Tongue (tissue), 1 donor: ENCODE measurements at regions not wholly inside any gene's neighbourhood (a gene's known extent, or its start where the extent isn't known, plus 50 kb on each side); places are given as distances from the start of the nearest gene placed in this dataset.

ENCODE experiments used
- DNase-seq: peaks from one replicate; pipeline ENCODE4 v3.0.0-alpha.2; 2015

GRCh38 chr14:97407701-97408407 is 610.7 kb downstream of the VRK1 start:
- DNase-seq, result no peak

- no peak for DNase-seq
These were observed 611.3 kb downstream of the VRK1 start for GRCh38 chr14:97408503-97408902.

DNA sequence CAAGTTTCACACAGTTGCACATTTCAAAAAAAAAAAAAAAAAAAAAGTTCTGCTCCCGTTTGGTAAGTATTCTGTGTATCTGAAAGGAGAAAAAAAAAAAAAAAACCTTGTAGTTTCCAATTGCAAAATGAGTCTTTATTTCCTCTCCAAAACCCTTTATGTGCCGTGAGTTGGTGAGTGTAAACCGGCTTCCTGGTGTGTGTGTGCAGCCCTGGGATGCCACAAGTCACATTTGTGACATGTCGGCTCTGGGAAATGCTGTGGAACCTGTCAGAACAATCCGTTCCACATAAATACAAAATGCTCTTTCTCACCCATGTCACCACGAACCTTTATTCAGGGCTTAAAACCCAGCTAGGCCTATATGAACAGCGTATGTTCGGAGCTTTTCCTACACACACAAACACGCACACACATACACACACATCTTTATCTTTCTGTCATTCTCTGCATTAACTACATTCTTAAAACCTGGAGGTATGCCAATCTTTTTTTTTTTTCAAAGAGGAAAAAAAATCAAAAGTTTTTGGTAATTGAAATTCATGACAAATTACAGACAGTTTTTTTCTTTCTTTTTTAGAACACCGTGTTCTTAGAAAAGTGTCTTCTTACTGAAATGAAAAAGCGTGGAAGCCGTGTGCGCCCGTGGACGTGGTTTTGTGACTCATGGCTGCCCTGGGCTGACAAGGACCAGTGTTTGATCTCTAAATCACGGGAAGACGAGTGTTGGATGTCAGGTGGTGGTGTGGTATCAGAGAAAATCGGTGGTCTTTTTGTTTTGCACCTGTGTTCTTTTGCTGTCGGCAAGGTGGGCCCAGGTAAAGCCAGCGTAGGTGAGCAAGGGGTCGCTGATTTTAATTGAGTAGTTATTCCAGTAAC is 612.0 kb downstream of the VRK1 start:
- DNase-seq, result no peak

DNA sequence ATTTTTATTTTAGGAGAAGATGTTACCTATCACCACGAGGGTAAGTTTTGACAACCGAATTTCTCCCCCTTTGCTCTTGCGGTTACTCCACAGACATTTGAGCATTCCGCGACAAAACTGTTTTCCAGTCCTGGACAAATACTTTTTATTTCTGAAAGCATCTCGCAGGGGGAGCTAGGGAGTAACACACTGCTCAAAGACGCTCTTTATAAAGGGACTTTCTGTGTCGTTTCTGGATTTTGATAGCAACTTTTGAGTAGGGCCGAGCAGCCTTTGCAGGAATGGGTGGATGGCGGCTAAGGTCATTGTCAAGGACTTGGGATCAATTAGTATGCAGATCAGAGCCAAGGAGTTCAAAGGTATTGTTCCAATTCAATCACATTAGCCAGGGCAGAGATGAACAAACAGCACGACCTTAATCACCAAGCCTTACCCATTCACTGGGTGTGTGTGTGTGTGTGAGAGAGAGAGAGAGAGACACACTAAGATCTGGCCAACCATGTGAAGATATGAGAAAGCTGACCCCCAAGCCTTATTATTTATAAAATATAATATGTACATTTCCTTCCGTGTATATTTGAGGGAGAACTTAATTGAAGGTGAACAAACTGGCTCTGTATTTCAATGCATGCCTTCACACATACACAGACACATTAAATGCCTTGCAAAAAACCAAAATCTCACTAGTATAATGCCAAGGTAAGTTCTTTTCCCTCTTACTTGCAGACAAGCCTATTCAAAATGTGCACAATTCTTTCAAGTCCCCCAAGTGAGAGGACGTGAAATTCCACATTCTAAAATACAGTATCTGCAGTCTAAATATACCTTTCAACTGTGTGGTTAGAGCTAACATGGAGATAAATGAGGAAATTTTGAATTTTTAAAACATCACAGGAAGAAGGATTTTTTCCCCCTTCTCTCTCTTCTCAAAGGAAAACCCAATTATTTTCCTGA is 613.8 kb downstream of the VRK1 start:
- DNase-seq, result peak; percentile 19

- DNase-seq, result no peak
These were observed 614.9 kb downstream of the VRK1 start for GRCh38 chr14:97411938-97412612.

DNA sequence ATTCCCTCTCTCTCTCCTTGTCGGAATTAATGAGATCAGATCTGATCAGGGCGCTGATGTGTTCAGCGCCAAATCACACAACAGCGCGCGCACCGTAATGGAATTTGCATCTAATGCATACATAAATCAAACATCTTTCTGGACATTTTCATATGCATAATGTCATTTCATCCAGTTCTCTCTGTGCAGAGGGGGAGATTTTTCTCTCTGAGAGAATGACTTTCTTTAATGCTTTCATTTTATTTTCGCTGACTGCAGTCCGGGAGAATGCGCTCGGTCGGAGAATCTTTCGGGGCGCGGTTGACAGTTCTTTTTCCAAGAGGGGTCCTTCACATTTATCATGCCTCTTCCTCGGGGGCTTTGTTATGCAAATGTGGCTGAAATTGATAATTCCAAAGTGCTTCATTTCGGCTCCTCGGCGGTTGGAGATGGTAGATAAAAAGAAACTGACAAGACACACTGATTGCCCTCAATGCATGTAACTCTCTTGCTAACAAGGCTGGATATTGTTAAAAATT is 615.9 kb downstream of the VRK1 start:
- DNase-seq, result no peak

DNA sequence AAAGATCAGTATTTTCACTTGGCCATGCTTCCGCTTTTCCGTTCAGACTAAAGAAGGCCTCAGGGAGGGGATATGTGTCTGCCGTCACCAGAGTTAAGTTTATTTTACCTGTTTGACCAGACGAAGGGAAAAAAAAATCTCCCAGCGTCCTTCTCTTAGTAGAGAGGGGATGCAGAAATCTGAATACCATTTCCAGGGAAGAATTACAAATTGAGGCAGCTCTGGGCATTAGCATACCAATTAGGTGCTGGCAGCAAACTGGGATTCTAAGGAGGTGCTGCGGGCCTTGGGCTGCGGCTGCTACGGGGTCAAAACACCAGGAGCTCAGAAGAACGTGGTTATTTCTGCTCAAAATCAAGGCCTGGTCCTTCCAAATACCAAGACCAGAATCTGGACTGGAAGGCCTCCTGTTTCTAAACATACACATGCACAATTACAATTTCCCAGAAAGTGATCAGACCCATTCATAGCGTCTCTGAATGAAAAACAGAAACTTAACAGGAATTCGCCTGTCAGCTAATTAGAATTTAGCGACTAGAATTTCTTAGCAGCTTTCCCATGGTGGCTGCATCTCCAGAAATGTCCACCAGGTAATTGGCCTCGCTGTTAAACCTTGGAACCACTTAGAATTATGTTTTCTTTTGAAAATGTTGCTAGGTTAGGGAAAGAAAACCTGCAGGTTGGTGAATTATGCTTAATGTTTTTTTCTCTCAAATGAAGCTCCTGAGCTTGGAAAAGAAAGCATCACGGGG is 617.0 kb downstream of the VRK1 start:
- DNase-seq, result no peak

- DNase-seq, result no peak
These were observed 617.5 kb downstream of the VRK1 start for GRCh38 chr14:97414718-97415098.

DNA sequence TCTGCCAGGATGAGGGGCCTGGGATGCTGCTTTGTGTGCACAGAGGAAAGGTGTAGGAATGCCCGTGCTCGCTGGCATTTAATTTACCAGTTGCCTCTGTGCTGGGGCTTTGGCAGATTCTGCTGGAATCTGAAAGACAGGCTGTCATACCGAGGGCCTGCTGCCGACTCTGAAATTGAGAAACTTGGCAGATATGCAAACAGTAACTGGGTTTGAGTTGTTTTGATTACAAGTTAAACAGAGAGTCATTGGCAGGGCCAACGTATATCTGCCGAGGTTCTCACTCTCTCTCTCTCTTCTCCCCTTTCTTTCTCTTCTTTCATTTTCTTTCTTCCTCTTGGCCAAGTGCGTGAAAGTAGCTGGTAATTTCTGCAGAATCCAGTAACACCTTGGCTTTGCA is 618.7 kb downstream of the VRK1 start:
- no peak for DNase-seq

DNA sequence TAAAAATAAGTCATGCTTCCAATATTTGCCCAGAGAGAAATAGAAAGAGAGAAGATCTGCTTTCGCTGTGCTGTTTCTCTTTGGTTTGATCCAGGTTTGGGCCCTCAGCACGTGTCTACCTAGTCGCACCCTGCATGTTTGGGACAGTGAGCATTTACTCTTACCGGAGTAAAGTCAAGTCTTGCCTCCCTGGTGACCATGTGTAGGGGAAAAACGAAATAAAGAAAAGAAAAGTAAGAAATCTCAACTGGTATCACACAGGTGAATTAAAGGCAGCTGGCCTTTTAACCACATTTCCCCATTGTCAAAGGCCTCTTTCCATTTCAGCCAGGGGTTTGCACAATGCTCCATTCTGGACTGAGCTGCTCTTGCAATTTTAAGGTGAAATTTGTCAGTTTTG is 619.4 kb downstream of the VRK1 start:
- no peak for DNase-seq

- DNase-seq, result no peak
These were observed 620.1 kb downstream of the VRK1 start for GRCh38 chr14:97417331-97417730.

DNA sequence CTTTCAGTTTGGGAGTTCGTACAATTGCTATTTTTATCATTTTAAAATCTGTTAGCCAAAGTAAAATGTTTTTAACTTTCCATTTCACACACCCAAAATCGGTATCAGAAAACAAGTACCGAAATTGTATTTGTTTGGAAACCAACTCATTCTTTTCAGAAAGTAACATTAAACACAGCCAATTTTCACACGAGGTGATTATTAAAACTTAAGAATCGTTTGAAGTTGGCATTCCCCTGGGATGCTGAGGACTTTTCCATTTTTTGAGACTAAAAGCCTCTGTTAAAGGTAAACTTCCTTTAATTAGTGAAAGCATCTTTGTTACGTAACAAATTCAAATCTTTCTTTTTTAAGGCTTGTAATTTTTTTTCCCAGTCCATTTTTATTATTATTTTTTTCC is 623.0 kb downstream of the VRK1 start:
- no peak for DNase-seq

- no peak for DNase-seq
These were observed 629.6 kb downstream of the VRK1 start for GRCh38 chr14:97426776-97427175.

GRCh38 chr14:97428808-97429440 is 631.7 kb downstream of the VRK1 start:
- no peak for DNase-seq

DNA sequence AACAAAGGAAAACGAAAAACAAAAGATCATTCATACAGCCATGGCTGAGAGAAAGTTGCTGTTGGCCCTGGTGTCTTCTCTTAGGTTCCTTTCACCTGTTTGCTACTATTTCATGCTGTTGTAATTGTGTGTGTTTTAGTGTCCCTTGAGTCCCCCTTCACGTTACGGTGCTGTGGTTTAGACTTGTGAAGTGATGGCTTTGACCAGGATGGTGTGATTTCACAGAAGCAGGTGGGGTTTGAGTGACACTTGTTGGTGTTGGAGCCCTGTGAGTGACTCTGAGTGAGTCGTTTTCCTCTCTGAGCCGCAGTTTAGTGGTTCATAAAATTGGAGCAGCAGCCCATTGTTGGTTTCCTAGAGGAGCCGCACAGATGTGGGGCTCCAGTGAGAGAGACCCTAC is 635.4 kb downstream of the VRK1 start:
- DNase-seq, result no peak

DNA sequence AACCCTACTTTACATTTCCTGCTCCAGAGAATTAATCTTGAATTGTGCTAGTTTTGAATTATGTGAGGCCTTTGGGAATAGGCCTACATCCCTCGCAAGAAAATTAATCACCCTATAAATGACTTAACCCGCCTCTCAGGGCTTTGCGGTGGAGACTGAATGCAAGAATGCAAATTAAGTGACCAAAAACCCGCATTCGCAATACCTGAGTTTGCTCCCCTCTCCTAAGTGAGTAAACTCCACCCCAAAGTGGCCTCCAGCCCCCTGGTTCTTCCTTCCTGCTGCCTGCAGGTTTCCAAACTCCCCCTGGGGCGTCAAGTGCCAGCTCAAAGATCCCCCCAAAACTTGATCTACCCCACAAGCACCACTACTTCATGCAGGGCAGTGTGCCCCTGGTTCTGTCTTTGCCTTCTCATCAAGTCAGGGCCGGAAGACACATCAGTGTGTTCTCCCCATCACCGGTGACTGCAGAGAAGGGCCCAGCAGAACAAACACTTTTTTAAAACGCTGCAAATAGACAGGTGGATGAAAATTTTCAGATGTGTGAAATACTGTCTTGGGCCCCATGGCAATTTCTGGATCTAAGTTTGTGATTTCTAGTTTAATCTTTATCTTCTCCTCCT is 644.7 kb downstream of the VRK1 start:
- no peak for DNase-seq

GRCh38 chr14:97442363-97442762 is 645.2 kb downstream of the VRK1 start:
- no peak for DNase-seq

DNA sequence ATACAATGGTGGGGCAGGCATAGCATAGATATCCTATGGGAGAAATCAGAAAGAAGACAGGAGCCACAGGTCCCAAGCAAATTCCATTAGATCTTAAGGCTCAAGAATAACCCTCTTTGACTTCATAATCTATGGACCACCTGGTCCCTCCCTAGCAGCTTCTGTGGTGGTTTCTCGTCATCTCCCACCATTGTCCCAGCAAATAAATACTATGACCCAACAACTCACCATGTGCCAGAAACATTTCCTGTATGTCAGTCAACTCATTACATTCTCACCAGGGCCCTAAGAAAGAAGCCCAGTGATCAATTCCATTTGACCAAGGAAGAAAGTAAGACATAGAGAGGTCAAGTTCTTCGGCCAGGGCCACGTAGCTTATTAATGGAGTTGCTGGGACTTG is 646.2 kb downstream of the VRK1 start:
- DNase-seq, result no peak

GRCh38 chr14:97444248-97444647 is 647.1 kb downstream of the VRK1 start:
- no peak for DNase-seq

DNA sequence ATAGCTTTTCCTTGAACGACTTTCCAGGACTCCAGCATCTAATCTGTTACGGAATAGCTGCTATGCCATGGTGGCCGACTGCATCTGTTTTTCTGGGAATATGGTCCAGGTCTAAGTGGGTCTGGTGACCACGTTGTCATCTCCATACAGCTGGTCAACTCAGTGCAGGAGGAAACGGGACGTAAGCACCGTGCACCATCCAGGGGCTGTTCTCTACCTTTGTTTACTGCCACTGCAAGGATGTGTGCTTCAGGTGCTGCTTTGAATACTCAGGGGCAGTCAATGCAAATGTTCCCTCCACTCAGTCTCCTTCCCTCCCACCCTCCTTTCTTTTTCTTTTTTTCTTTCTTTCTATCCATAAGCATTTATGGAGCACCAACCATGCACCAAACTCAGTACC is 648.2 kb downstream of the VRK1 start:
- no peak for DNase-seq
